Coronary artery (tissue), 2 donors: ENCODE measurements at regions not wholly inside any gene's neighbourhood (a gene's known extent, or its start where the extent isn't known, plus 50 kb on each side); places are given as distances from the start of the nearest gene placed in this dataset.

Experiments used
- DNase-seq: peaks from one replicate; pipeline ENCODE4 v3.0.0-alpha.2; 2017; ENCODE audit warnings: low spot score
- H3K27ac ChIP-seq, 2 donors: fragments of 200-600 bp; sonication (generic); one replicate each; pipeline ENCODE4 v1.5.1; 2016 to 2019
- H3K4me3 ChIP-seq: fragments of 200-600 bp; sonication (generic); 2 replicates; pipeline ENCODE4 v1.5.1; 2016; ENCODE audit warnings: mild to moderate bottlenecking, moderate library complexity
- CTCF ChIP-seq: fragments of 200-600 bp; sonication (generic); IDR thresholded peaks from one replicate; pipeline ENCODE4 v1.5.1; 2019; ENCODE audit warnings: antibody characterized with exemption

- no peak for TF ChIP-seq CTCF
- H3K27ac ChIP-seq, result no peak overlapping the region
- H3K4me3 ChIP-seq, result no peak overlapping the region
- DNase-seq, result no peak
Observed at GRCh38 chr6:98498866-98499265, 335.5 kb upstream of the POU3F2 start.

- H3K27ac ChIP-seq, result no peak overlapping the region
- no peak overlapping the region for H3K4me3 ChIP-seq
- DNase-seq, result no peak
- no peak for TF ChIP-seq CTCF
Observed at GRCh38 chr6:98514073-98514720, 320.2 kb upstream of the POU3F2 start.

- no peak for DNase-seq
- no peak for TF ChIP-seq CTCF
- H3K27ac ChIP-seq, result no peak overlapping the region
- H3K4me3 ChIP-seq, result no peak overlapping the region
Observed at GRCh38 chr6:98514796-98515195, 319.6 kb upstream of the POU3F2 start.

- no peak overlapping the region for H3K4me3 ChIP-seq
- H3K27ac ChIP-seq, result no peak overlapping the region
- TF ChIP-seq CTCF, result no peak
Observed at GRCh38 chr6:98516206-98516605, 318.2 kb upstream of the POU3F2 start.

GRCh38 chr6:98516866-98517265, 317.5 kb upstream of the POU3F2 start:
- TF ChIP-seq CTCF, result no peak
- DNase-seq, result no peak
- no peak overlapping the region for H3K4me3 ChIP-seq
- H3K27ac ChIP-seq, result no peak overlapping the region

More at GRCh38 chr6:98516206-98516605, 318.2 kb upstream of the POU3F2 start:
- DNase-seq, result no peak

- TF ChIP-seq CTCF, result no peak
- no peak for DNase-seq
Observed at GRCh38 chr6:98525860-98526259, 308.5 kb upstream of the POU3F2 start.

GRCh38 chr6:98526465-98526864, 307.9 kb upstream of the POU3F2 start:
- Histone ChIP-seq H3K27ac (no peak overlapping the region), H3K4me3 (no peak overlapping the region)
- no peak for TF ChIP-seq CTCF
- no peak for DNase-seq

More at GRCh38 chr6:98525860-98526259, 308.5 kb upstream of the POU3F2 start:
- Histone ChIP-seq H3K4me3 (no peak overlapping the region), H3K27ac (no peak overlapping the region)
